Bronchial epithelial cell (primary cell): ENCODE measurements at regions not wholly inside any gene's neighbourhood (a gene's known extent, or its start where the extent isn't known, plus 50 kb on each side); places are given as distances from the start of the nearest gene placed in this dataset.

Experiments used
- DNase-seq: peaks from one replicate; pipeline ENCODE4 v3.0.0-alpha.2; 2010; ENCODE audit warnings: low read depth
- FAIRE-seq: peaks from 2 replicates; lab custom pipeline; 2011; peaks lifted over from hg19 to GRCh38; lab: Jason Lieb, UNC
- H3K27me3 ChIP-seq: 2 replicates; pipeline ENCODE4 v1.5.1; 2011; ENCODE audit warnings: low read length; ENCODE audit not compliant: control insufficient read depth, insufficient read depth
- H3K36me3 ChIP-seq: 2 replicates; pipeline ENCODE4 v1.5.1; 2011; ENCODE audit warnings: low read length; ENCODE audit not compliant: control insufficient read depth, insufficient read depth
- H3K4me3 ChIP-seq: 2 replicates; pipeline ENCODE4 v1.5.1; 2011; ENCODE audit warnings: mild to moderate bottlenecking, low read depth, low read length, control low read depth
- CTCF ChIP-seq: IDR thresholded peaks from 2 replicates; pipeline ENCODE4 v1.5.1; 2011; ENCODE audit warnings: mild to moderate bottlenecking, moderate library complexity, low read length, control low read depth, inconsistent platforms; ENCODE audit not compliant: insufficient read depth, severe bottlenecking

- Histone ChIP-seq H3K27me3 (no peaks in the 10 kb centered on the region), H3K4me3 (no peak overlapping the region), H3K36me3 (no peaks in the 10 kb centered on the region)
- no peak for TF ChIP-seq CTCF
- FAIRE-seq, result no peak
- DNase-seq, result peak; percentile 47
Measured at GRCh38 chr3:139745831-139746230, 68.1 kb upstream of the NMNAT3 start.

DNA sequence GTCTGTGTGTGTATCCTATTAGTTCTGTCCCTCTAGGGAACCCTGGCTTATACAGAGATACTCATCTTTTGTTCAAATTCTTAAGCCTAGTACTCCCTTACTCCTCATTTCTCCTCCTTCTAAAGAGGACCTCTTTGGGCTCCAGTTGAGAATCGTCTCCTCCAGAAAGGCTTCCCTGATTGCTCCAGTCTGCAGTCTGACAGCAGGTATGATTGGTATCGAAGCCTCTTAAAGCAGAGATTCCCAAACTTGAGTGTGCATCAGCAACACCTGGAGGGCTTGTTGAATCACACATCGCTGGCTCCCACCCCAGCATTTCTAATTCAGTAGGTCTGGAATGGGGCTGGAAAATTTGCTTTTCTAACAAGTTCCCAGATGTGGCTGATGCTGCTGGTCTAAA lies 60.9 kb upstream of the NMNAT3 start:
- Histone ChIP-seq H3K4me3 (no peak overlapping the region), H3K27me3 (no peaks in the 10 kb centered on the region), H3K36me3 (no peaks in the 10 kb centered on the region)
- FAIRE-seq (no peak), DNase-seq (no peak)
- no peak for TF ChIP-seq CTCF

DNA sequence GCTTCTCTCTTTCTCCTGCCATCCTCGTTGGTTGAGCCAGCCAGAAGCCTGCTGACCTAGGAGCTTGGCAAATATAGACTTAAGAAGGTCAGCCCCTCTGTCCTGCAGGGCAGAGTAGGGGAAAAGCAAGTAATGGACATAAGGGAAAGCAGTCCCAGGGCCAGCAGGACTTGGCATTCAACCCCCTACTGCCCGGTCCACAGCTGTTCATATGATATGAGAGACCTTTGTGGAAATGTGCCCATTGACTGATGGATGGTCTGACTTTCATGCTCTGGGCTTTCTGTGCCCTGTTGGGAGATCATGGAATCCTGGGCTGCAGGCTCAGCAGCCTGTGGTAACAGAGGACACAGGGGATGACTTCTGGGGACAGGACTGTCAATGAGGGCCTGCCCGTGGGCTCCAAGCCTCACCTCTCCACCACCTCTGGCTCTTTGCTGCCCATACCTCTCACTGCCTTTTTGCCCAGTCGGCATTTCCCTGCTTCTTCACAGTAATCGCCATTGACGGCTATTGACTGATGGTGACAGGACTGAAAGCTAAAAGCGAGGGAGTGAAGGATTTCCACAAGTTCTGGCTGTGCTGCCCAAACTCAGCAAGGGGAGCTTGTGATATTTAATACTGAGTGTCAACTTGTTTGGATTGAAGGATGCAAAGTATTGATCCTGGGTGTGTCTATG lies 60.0 kb upstream of the NMNAT3 start:
- Histone ChIP-seq H3K4me3 (no peak overlapping the region), H3K36me3 (no peaks in the 10 kb centered on the region), H3K27me3 (no peaks in the 10 kb centered on the region)
- DNase-seq, result no peak
- no peak for FAIRE-seq
- no peak for TF ChIP-seq CTCF

DNA sequence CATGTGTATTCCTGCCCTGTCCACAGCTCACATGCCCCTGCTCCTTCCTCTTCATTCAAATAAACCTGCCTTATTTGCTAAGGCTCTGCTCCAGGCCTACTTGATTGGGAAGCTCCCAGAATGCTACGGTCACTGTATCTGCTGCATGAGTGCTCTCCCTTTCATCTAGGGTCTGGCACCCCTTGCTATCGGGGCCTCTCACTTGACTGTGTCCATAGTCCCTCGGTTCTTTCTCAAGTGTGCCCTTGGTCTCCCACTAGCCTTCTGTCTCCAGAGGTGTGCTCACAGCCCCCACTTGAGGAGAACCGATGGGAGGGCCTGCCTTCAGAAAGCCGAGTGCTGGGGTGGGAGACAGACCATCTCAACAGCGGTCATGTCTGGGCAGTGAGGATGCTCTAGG lies 57.4 kb upstream of the NMNAT3 start:
- DNase-seq (no peak), FAIRE-seq (no peak)
- no peak for TF ChIP-seq CTCF
- Histone ChIP-seq H3K4me3 (no peak overlapping the region), H3K27me3 (no peaks in the 10 kb centered on the region), H3K36me3 (no peaks in the 10 kb centered on the region)

DNA sequence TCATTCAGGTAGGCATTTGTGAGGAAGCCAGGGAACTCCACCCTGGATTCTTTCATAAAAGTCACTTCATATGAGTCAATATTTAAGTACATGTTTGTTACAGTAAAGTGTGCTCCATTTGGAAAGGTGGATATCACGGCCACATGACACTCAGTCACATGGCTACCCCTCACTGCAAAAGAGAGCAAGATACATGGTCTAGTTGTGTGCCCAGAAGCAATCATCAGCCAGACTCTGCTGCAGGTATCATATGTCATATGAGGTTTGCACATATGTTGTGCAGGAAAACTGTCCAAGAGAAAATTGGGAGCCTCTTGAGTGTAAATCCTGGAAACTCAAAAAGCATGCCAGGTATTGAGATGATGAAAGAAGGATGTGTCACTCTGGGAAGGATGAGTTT lies 55.0 kb upstream of the NMNAT3 start:
- H3K4me3 ChIP-seq, result no peak overlapping the region
- TF ChIP-seq CTCF, result no peak
- no peaks in the 10 kb centered on the region for H3K27me3 ChIP-seq
- DNase-seq (peak; percentile 40), FAIRE-seq (no peak)
- no peaks in the 10 kb centered on the region for H3K36me3 ChIP-seq

DNA sequence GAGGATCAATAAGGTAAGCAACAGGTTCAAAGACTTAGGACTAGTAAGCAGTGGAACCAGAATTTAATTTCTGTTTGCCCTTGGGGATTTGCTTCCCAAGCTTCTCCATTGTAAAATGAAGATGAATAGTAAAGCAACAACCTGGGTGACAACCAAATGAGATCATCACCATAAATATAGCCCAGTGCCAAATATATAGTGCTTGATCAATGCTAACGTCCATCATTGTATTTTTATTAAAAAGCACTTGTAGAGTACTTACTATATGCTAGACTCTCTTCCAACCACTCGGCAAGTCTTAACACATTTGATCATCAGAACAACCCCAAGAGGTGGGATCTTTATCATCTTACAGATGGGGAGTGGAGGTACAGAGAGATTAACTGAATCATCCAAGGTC lies 51.5 kb upstream of the NMNAT3 start:
- FAIRE-seq (no peak), DNase-seq (no peak)
- H3K4me3 ChIP-seq, result no peak overlapping the region
- no peak for TF ChIP-seq CTCF
- H3K36me3 ChIP-seq, result no peaks in the 10 kb centered on the region
- no peaks in the 10 kb centered on the region for H3K27me3 ChIP-seq
